DOHH2 (cell line): ENCODE measurements at regions not wholly inside any gene's neighbourhood (a gene's known extent, or its start where the extent isn't known, plus 50 kb on each side); places are given as distances from the start of the nearest gene placed in this dataset.

Experiments used
- H3F3A ChIP-seq: fragments of 200-600 bp; sonication (generic), shearing (Covaris generic); 2 replicates; pipeline ENCODE4 v1.6.0; 2016; ENCODE audit warnings: antibody characterized with exemption, mild to moderate bottlenecking; ENCODE audit not compliant: control insufficient read depth, insufficient read depth
- H3K27ac ChIP-seq: fragments of 200-600 bp; sonication (generic); 2 replicates; pipeline ENCODE4 v1.5.1; 2014; ENCODE audit warnings: low read depth, mild to moderate bottlenecking, low read length, moderate library complexity
- H3K27me3 ChIP-seq: fragments of 200-600 bp; sonication (generic); 2 replicates; pipeline ENCODE4 v1.6.1; 2014; ENCODE audit warnings: mild to moderate bottlenecking, low read length, mixed read lengths; ENCODE audit not compliant: control insufficient read depth
- H3K36me3 ChIP-seq: fragments of 200-600 bp; sonication (generic); 2 replicates; pipeline ENCODE4 v1.6.1; 2014; ENCODE audit warnings: mild to moderate bottlenecking, low read length, moderate library complexity, mixed read lengths; ENCODE audit not compliant: control insufficient read depth
- H3K4me1 ChIP-seq: fragments of 200-600 bp; sonication (generic); 2 replicates; pipeline ENCODE4 v1.6.1; 2014; ENCODE audit warnings: mild to moderate bottlenecking, low read length, mixed read lengths; ENCODE audit not compliant: control insufficient read depth
- H3K4me2 ChIP-seq: fragments of 200-600 bp; sonication (generic); 2 replicates; pipeline ENCODE4 v1.6.0; 2014; ENCODE audit warnings: mild to moderate bottlenecking, low read length, moderate library complexity
- H3K4me3 ChIP-seq: fragments of 200-600 bp; sonication (generic); 2 replicates; pipeline ENCODE4 v1.5.1; 2014; ENCODE audit warnings: mild to moderate bottlenecking, low read length, mixed read lengths
- H3K79me2 ChIP-seq: fragments of 200-600 bp; sonication (generic); 2 replicates; pipeline ENCODE4 v1.6.1; 2014; ENCODE audit warnings: mild to moderate bottlenecking, low read length, mixed read lengths; ENCODE audit not compliant: control insufficient read depth
- H3K9me2 ChIP-seq: fragments of 200-600 bp; sonication (generic); replicated peaks from 2 replicates; pipeline ENCODE4 v1.6.1; 2014; ENCODE audit warnings: mild to moderate bottlenecking, low read length, mixed read lengths; ENCODE audit not compliant: control insufficient read depth
- H3K9me3 ChIP-seq: fragments of 200-600 bp; sonication (generic); 2 replicates; pipeline ENCODE4 v1.6.1; 2014; ENCODE audit warnings: antibody characterized with exemption, low read length, mixed read lengths; ENCODE audit not compliant: control insufficient read depth, insufficient read depth
- H4K20me1 ChIP-seq: fragments of 200-600 bp; sonication (generic); 2 replicates; pipeline ENCODE4 v1.6.0; 2014; ENCODE audit warnings: low read depth, mild to moderate bottlenecking, antibody characterized with exemption, low read length, moderate library complexity; ENCODE audit not compliant: control insufficient read depth, insufficient read depth
- EZH2phosphoT487 ChIP-seq: fragments of 200-600 bp; sonication (generic); IDR thresholded peaks from 2 replicates; pipeline ENCODE4 v1.6.1; 2017; ENCODE audit warnings: borderline replicate concordance, mild to moderate bottlenecking, antibody characterized with exemption, low read length, moderate library complexity, mixed read lengths
- TF ChIP-seq, protein P1 (sequence below): fragments of 200-600 bp; sonication (generic); IDR thresholded peaks from one replicate; pipeline ENCODE4 v1.5.1; 2014; ENCODE audit warnings: antibody characterized with exemption, mild to moderate bottlenecking, low read depth, low read length; ENCODE audit not compliant: poor library complexity, severe bottlenecking

- TF ChIP-seq EZH2phosphoT487 = no peak
- TF ChIP-seq, protein P1, sequence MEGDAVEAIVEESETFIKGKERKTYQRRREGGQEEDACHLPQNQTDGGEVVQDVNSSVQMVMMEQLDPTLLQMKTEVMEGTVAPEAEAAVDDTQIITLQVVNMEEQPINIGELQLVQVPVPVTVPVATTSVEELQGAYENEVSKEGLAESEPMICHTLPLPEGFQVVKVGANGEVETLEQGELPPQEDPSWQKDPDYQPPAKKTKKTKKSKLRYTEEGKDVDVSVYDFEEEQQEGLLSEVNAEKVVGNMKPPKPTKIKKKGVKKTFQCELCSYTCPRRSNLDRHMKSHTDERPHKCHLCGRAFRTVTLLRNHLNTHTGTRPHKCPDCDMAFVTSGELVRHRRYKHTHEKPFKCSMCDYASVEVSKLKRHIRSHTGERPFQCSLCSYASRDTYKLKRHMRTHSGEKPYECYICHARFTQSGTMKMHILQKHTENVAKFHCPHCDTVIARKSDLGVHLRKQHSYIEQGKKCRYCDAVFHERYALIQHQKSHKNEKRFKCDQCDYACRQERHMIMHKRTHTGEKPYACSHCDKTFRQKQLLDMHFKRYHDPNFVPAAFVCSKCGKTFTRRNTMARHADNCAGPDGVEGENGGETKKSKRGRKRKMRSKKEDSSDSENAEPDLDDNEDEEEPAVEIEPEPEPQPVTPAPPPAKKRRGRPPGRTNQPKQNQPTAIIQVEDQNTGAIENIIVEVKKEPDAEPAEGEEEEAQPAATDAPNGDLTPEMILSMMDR = no peak
- no peak overlapping the region for H3K27ac ChIP-seq
- no peaks in the 10 kb centered on the region for H3K36me3 ChIP-seq
- H3K27me3 ChIP-seq = no peaks in the 10 kb centered on the region
- H3K9me2 ChIP-seq = no peaks in the 10 kb centered on the region
- no peaks in the 10 kb centered on the region for H3F3A ChIP-seq
- H3K79me2 ChIP-seq = no peaks in the 10 kb centered on the region
- no peak overlapping the region for H3K4me2 ChIP-seq
- H4K20me1 ChIP-seq = no peaks in the 10 kb centered on the region
- H3K4me3 ChIP-seq = no peak overlapping the region
- H3K4me1 ChIP-seq = no peaks in the 10 kb centered on the region
- H3K9me3 ChIP-seq = no peaks in the 10 kb centered on the region
These were observed 127.2 kb downstream of the CD47 start for GRCh38 chr3:107963581-107963980.

- H3K4me2 ChIP-seq = no peak overlapping the region
- no peaks in the 10 kb centered on the region for H4K20me1 ChIP-seq
- no peaks in the 10 kb centered on the region for H3K9me2 ChIP-seq
- no peak overlapping the region for H3K4me3 ChIP-seq
- no peaks in the 10 kb centered on the region; the same call in 1 of the 2 replicates for H3K27me3 ChIP-seq
- TF ChIP-seq, protein P1 = no peak
- TF ChIP-seq EZH2phosphoT487 = no peak
- no peaks in the 10 kb centered on the region for H3K9me3 ChIP-seq
- no peaks in the 10 kb centered on the region for H3K36me3 ChIP-seq
- H3K79me2 ChIP-seq = no peaks in the 10 kb centered on the region
- H3K27ac ChIP-seq = no peak overlapping the region
- H3F3A ChIP-seq = no peaks in the 10 kb centered on the region
- no peaks in the 10 kb centered on the region for H3K4me1 ChIP-seq
These were observed 127.9 kb downstream of the CD47 start for GRCh38 chr3:107962946-107963345.

DNA sequence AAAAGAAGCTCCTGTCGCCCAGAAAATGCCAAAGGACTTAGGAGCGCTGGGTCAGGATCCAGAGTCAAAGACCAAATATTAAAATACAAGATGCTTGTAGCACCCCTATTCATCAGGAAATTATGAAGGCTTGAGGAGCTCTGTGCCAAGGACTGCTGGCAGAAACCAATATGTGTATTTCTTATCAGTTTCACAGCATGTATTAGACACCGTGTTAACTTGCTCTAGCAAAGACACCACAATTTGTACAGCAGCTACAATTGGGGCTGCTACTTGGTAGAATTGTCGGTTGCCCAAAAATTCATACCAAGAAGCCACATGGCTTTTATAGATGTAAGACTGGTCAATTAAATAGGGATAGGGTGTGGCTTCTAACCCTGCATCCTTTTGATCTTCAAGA is 128.8 kb downstream of the CD47 start:
- H4K20me1 ChIP-seq = no peaks in the 10 kb centered on the region

More for the DNA sequence above, 128.8 kb downstream of the CD47 start:
- no peaks in the 10 kb centered on the region for H3K79me2 ChIP-seq
- H3F3A ChIP-seq = no peaks in the 10 kb centered on the region
- H3K36me3 ChIP-seq = no peaks in the 10 kb centered on the region
- H3K4me3 ChIP-seq = no peak overlapping the region
- H3K4me2 ChIP-seq = no peak overlapping the region
- H3K9me3 ChIP-seq = no peaks in the 10 kb centered on the region
- H3K9me2 ChIP-seq = no peaks in the 10 kb centered on the region
- TF ChIP-seq EZH2phosphoT487 = no peak
- TF ChIP-seq, protein P1 = no peak
- no peaks in the 10 kb centered on the region; the same call in 1 of the 2 replicates for H3K27me3 ChIP-seq
- no peak overlapping the region for H3K27ac ChIP-seq
- H3K4me1 ChIP-seq = no peaks in the 10 kb centered on the region
